K562 (cell line): ENCODE measurements at regions not wholly inside any gene's neighbourhood (a gene's known extent, or its start where the extent isn't known, plus 50 kb on each side); places are given as distances from the start of the nearest gene placed in this dataset.

Source experiments
- ATAC-seq: fragments of 200-7000 bp; cut with Tn5 transposase; 3 replicates; pipeline ENCODE4 v1.9.1; 2020; ENCODE audit warnings: moderate library complexity
- BruUV-seq: library from RNA; stranded (reverse); fragments of 400-500 nt; replicated peaks from 2 replicates; lab custom pipeline; 2021; lab: Mats Ljungman, UMichigan
- CTCF ChIA-PET: fragments of 300-600 bp; formaldehyde crosslinking; extraction: SDS; loops from one replicate; lab custom pipeline; 2021; ENCODE audit warnings: low intra/inter-chr PET ratio; lab: Yijun Ruan, JAX
- POLR2A ChIA-PET: fragments of 300-600, 350-650 bp; sonication (Branson Sonifier 250); formaldehyde crosslinking; extraction: SDS; loops from one replicate; lab custom pipeline; 2021; ENCODE audit warnings: antibody characterized with exemption, inconsistent platforms; lab: Yijun Ruan, JAX
- DNase-seq, 4 experiments: peaks; one replicate each; pipeline versions ENCODE4 v3.0.0 to v3.0.0-alpha.2; 2011 to 2018; ENCODE audit warnings: low spot score in 3 of 4, mixed read lengths in 3 of 4; ENCODE audit errors: extremely low read depth in 1 of 4
- FAIRE-seq: peaks from 2 replicates; lab custom pipeline; 2011; peaks lifted over from hg19 to GRCh38; lab: Jason Lieb, UNC
- H2AFZ ChIP-seq: 2 replicates; pipeline ENCODE4 v1.6.0; 2011; ENCODE audit warnings: low read depth, low read length, control low read depth, inconsistent platforms
- H3K27ac ChIP-seq: fragments of 200-600 bp; 3 replicates; pipeline ENCODE4 v1.8.0; 2011; ENCODE audit warnings: low read depth, mild to moderate bottlenecking, control low read depth, inconsistent platforms, low read length, moderate library complexity, mixed read lengths; ENCODE audit errors: extremely low read depth
- H3K27me3 ChIP-seq, 2 experiments: fragments of 300-600 bp in 1 of 2; 2 replicates in 1 of 2; 3 replicates in 1 of 2; pipeline versions ENCODE4 v1.6.0 to v1.8.0; 2011; ENCODE audit warnings: inconsistent platforms in 2 of 2, low read length in 2 of 2, mild to moderate bottlenecking in 1 of 2, mixed read lengths in 1 of 2, moderate library complexity in 1 of 2; ENCODE audit not compliant: control insufficient read depth in 2 of 2, insufficient read depth in 2 of 2
- H3K36me3 ChIP-seq: fragments of 300-600 bp; 3 replicates; pipeline ENCODE4 v1.8.0; 2011; ENCODE audit warnings: mild to moderate bottlenecking, low read length, inconsistent platforms; ENCODE audit not compliant: control insufficient read depth, insufficient read depth
- H3K4me1 ChIP-seq, 2 experiments: fragments of 200-600 bp in 1 of 2; replicated peaks in 1 of 2; 2 replicates in 1 of 2; 3 replicates in 1 of 2; pipeline versions ENCODE4 v1.5.1 to v1.8.0; 2011; ENCODE audit warnings: inconsistent platforms in 2 of 2, low read length in 2 of 2, mild to moderate bottlenecking in 1 of 2, mixed read lengths in 1 of 2, moderate library complexity in 1 of 2; ENCODE audit not compliant: control insufficient read depth in 2 of 2, insufficient read depth in 2 of 2
- H3K4me2 ChIP-seq: 2 replicates; pipeline ENCODE4 v1.6.1; 2011; ENCODE audit warnings: low read length, control low read depth, inconsistent platforms, mixed read lengths; ENCODE audit not compliant: insufficient read depth
- H3K4me3 ChIP-seq: fragments of 200-600 bp; sonication (generic), shearing (Covaris generic); 2 replicates; pipeline ENCODE4 v1.5.1; 2016; ENCODE audit warnings: control low read depth, inconsistent platforms
- H3K79me2 ChIP-seq: fragments of 200-600 bp; 3 replicates; pipeline ENCODE4 v1.8.0; 2011; ENCODE audit warnings: low read length, inconsistent platforms; ENCODE audit not compliant: control insufficient read depth, insufficient read depth
- H3K9ac ChIP-seq, 2 experiments: 2 replicates each; pipeline versions ENCODE4 v1.6.0 to v1.6.1; 2011; ENCODE audit warnings: low read depth in 2 of 2, low read length in 2 of 2, control low read depth in 1 of 2, inconsistent platforms in 1 of 2, mild to moderate bottlenecking in 1 of 2, mixed read lengths in 1 of 2; ENCODE audit not compliant: insufficient read depth in 1 of 2
- H3K9me1 ChIP-seq: one replicate; pipeline ENCODE4 v1.6.0; 2011; ENCODE audit warnings: inconsistent platforms, mild to moderate bottlenecking, low read length, moderate library complexity; ENCODE audit not compliant: control insufficient read depth, insufficient read depth
- H3K9me3 ChIP-seq: replicated peaks from 2 replicates; pipeline ENCODE4 v1.5.1; 2011; ENCODE audit warnings: low read depth, low read length, inconsistent platforms; ENCODE audit not compliant: control insufficient read depth, insufficient read depth
- H4K20me1 ChIP-seq: replicated peaks from 2 replicates; pipeline ENCODE4 v1.6.1; 2011; ENCODE audit warnings: low read length, inconsistent platforms, mixed read lengths; ENCODE audit not compliant: control insufficient read depth, insufficient read depth
- KDM2B ChIP-seq: fragments of 250-450 bp; sonication (Bioruptor Pico); IDR thresholded peaks from 2 replicates; pipeline ENCODE4 v1.8.0; 2021; ENCODE audit warnings: mild to moderate bottlenecking, moderate library complexity
- WGBS: fragments of 100-300 bp; shearing (Covaris generic); methylation state at CpG from one replicate; pipeline ENCODE4 v1.1.6; 2016; ENCODE audit warnings: low coverage, mixed read lengths; ENCODE audit not compliant: insufficient coverage; ENCODE audit errors: missing lambda C conversion rate; 5-methylcytosine and 5-hydroxymethylcytosine counted together
- in situ Hi-C: fragments of 300-500 bp; cut with MboI; formaldehyde crosslinking; loops from 4 replicates; pipeline ENCODE4 v1.15.0; 2018; ENCODE audit warnings: inconsistent platforms, mixed read lengths
- intact Hi-C: fragments of 100-400 bp; cut with micrococcal nuclease; formaldehyde crosslinking; loops from 2 replicates; pipeline ENCODE4 v1.14.2; 2022
- TF ChIP-seq, protein P1 (sequence below): IDR thresholded peaks from 2 replicates; pipeline ENCODE4 v1.6.1; 2016; ENCODE audit warnings: missing genetic modification characterization, missing compliant biosample characterization
- TF ChIP-seq, protein P2 (sequence below): fragments of 250-450 bp; sonication (Bioruptor Pico); IDR thresholded peaks from 2 replicates; pipeline ENCODE4 v1.8.0; 2021; ENCODE audit warnings: moderate library complexity, mild to moderate bottlenecking, inconsistent platforms

DNA sequence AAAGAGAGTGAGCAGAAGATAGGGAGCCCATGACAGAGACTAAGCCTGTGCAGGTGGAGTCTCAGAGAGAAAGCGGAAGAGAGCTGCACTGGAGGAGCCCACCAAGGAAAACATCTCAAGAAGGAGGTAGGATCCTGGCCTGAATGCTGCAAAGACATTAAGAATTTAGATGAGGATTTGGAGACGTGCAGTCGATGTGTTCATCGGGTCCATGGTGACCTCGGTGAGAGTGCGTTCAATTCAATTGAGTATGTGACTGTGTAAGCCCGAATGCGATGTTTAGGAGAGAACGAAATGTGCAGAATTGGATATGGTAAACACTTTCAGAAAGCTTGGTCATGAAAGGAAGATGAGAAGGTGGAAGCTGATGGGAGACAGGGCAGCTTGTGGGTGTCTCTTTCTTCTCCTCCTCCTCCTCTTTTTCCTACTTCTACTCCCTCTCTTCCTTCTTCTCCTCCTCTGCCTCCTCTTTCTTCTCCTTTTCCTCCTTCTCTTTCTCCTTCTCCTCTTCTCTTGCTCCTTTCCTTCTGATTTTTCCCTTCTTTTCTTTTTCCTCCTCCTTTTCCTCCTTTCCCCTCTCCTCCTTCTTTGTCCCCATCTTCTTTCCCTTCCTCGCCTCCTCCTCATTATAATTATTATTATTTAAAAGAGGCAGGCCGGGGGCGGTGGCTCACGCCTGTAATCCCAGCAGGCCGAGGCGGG is 276.0 kb downstream of the RPS24 start:
- Histone ChIP-seq H3K36me3 (no peaks in the 10 kb centered on the region), H3K9ac (no peak overlapping the region), H3K27ac (no peak overlapping the region), H3K4me2 (no peak overlapping the region), H3K9me1 (no peaks in the 10 kb centered on the region), H3K4me1 (no peaks in the 10 kb centered on the region), H3K79me2 (no peaks in the 10 kb centered on the region), H3K27me3 (peaks cover 12 to 41% of the 10 kb centered on the region in 2 experiments; a peak in 4 of 5 replicates), H2AFZ (no peak overlapping the region), H3K9me3 (no peaks in the 10 kb centered on the region), H4K20me1 (no peaks in the 10 kb centered on the region), H3K4me3 (no peak overlapping the region)
- BruUV-seq, result no TSS peak
- ChIA-PET CTCF (no interaction called here), POLR2A (no interaction called here)
- intact Hi-C loops, result loop anchor here (10.0 kb wide), 2 partner anchors 345 to 885 kb away; no protein-coding TSS in a partner anchor
- DNase-seq (no peak), FAIRE-seq (no peak), ATAC-seq (no peak)
- TF ChIP-seq, protein P1, sequence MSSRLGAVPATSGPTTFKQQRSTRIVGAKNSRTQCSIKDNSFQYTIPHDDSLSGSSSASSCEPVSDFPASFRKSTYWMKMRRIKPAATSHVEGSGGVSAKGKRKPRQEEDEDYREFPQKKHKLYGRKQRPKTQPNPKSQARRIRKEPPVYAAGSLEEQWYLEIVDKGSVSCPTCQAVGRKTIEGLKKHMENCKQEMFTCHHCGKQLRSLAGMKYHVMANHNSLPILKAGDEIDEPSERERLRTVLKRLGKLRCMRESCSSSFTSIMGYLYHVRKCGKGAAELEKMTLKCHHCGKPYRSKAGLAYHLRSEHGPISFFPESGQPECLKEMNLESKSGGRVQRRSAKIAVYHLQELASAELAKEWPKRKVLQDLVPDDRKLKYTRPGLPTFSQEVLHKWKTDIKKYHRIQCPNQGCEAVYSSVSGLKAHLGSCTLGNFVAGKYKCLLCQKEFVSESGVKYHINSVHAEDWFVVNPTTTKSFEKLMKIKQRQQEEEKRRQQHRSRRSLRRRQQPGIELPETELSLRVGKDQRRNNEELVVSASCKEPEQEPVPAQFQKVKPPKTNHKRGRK, result peak; percentile 85
- TF ChIP-seq, protein P2, sequence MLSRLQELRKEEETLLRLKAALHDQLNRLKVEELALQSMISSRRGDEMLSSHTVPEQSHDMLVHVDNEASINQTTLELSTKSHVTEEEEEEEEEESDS, result no peak
- no peak for TF ChIP-seq KDM2B (CRISPR knock-in tag)
- in situ Hi-C loops, result no loop called here
- WGBS, result 1% methylated on average over 15 of the region's 15 CpGs
